GM10248 (cell line): ENCODE measurements at regions not wholly inside any gene's neighbourhood (a gene's known extent, or its start where the extent isn't known, plus 50 kb on each side); places are given as distances from the start of the nearest gene placed in this dataset.

Experiments used
- CTCF ChIA-PET: fragments of 300-600 bp; sonication (Branson Sonifier 250); formaldehyde crosslinking; extraction: SDS; loops from one replicate; lab custom pipeline; 2021; ENCODE audit warnings: antibody characterized with exemption; lab: Yijun Ruan, JAX
- POLR2A ChIA-PET: fragments of 350-650 bp; sonication (Branson Sonifier 250); formaldehyde crosslinking; extraction: SDS; loops from one replicate; lab custom pipeline; 2020; ENCODE audit warnings: antibody characterized with exemption; lab: Yijun Ruan, JAX
- DNase-seq: peaks from one replicate; pipeline ENCODE4 v3.0.0; 2012; ENCODE audit errors: extremely low spot score
- CTCF ChIP-seq: IDR thresholded peaks from 2 replicates; pipeline ENCODE4 v1.5.1; 2012; ENCODE audit warnings: mild to moderate bottlenecking, low read depth; ENCODE audit errors: extremely low read depth, missing control alignments, control extremely low read depth

GRCh38 chr6:2464641-2465040, 219.2 kb upstream of the GMDS start:
- POLR2A ChIA-PET, result no interaction called here
- no peak for TF ChIP-seq CTCF
- no peak for DNase-seq
- CTCF ChIA-PET, result no interaction called here

- DNase-seq, result no peak
- CTCF ChIA-PET, result no interaction called here
- no peak for TF ChIP-seq CTCF
- POLR2A ChIA-PET, result no interaction called here
Observed at GRCh38 chr6:2462831-2463230, 217.4 kb upstream of the GMDS start.

- POLR2A ChIA-PET, result no interaction called here
- no peak for DNase-seq
- CTCF ChIA-PET, result interaction anchor here (1.2 kb wide), 1 partner anchor 15 kb away, joined by 3 read pairs; no protein-coding TSS in a partner anchor
- no peak for TF ChIP-seq CTCF
Observed at GRCh38 chr6:2460216-2460745, 214.9 kb upstream of the GMDS start.

- CTCF ChIA-PET, result interaction anchor here (1.1 kb wide), 1 partner anchor 858 kb away, joined by 3 read pairs; no protein-coding TSS in a partner anchor
- no peak for TF ChIP-seq CTCF
- POLR2A ChIA-PET, result no interaction called here
- DNase-seq, result no peak
Observed at GRCh38 chr6:2454180-2454579, 208.8 kb upstream of the GMDS start.

- no peak for DNase-seq
- ChIA-PET POLR2A (no interaction called here), CTCF (no interaction called here)
- TF ChIP-seq CTCF, result no peak
Observed at GRCh38 chr6:2450546-2450945, 205.1 kb upstream of the GMDS start.

- no peak for DNase-seq
- ChIA-PET POLR2A (no interaction called here), CTCF (interaction anchor here (0.7 to 3.4 kb wide), 8 partner anchors 10 to 886 kb away, joined by 3 to 20 read pairs (median 3); no protein-coding TSS in a partner anchor)
- TF ChIP-seq CTCF, result no peak
Observed at GRCh38 chr6:2449572-2449940, 204.2 kb upstream of the GMDS start.
